ENCODE measurements at regions not wholly inside any gene's neighbourhood (a gene's known extent, or its start where the extent isn't known, plus 50 kb on each side); places are given as distances from the start of the nearest gene placed in this dataset.
"Not testable (repeated sequence)": the region's sequence is repeated elsewhere in the genome, so short reads cannot be mapped to it uniquely, and the experiment has no call there.

- TF ChIP-seq EZH2phosphoT487 (IDR thresholded peaks at IDR 0.05; ENCODE audit: low read depth) = no peak
- no peak for TF ChIP-seq CTCF (IDR thresholded peaks at IDR 0.05; ENCODE audit: low read depth, low read length)
- Histone ChIP-seq H3K79me2 (ENCODE audit: low read length) (no peaks in the 10 kb centered on the region), H3K36me3 (replicated peaks; ENCODE audit: low read depth, low read length) (no peaks in the 10 kb centered on the region), H4K20me1 (ENCODE audit: insufficient read depth, low read length) (no peaks in the 10 kb centered on the region), H3K9ac (ENCODE audit: low read length) (no peak overlapping the region), H3K27ac (ENCODE audit: low read length) (no peak overlapping the region), H3K9me3 (ENCODE audit: insufficient read depth, low read length) (no peaks in the 10 kb centered on the region), H2AFZ (ENCODE audit: low read depth, low read length) (no peak overlapping the region), H3K4me1 (ENCODE audit: low read length) (peaks cover 42% of the 10 kb centered on the region), H3K4me3 (ENCODE audit: low read length) (no peak overlapping the region), H3K4me2 (ENCODE audit: low read length) (no peak overlapping the region), H3K27me3 (ENCODE audit: low read depth, low read length) (peaks cover 11% of the 10 kb centered on the region; the same call in 1 of the 2 replicates)
These were observed 91.0 kb downstream of the TEX35 start for GRCh38 chr1:178603926-178604325.

GRCh38 chr1:178606839-178607238 is 93.9 kb downstream of the TEX35 start:
- no peak overlapping the region for H3K9ac ChIP-seq (ENCODE audit: low read length)

GRCh38 chr1:178607718-178608408 is 95.0 kb downstream of the TEX35 start:
- Histone ChIP-seq H3K9ac (ENCODE audit: low read length) (peak overlapping the region; percentile 21; the same call in 1 of the 2 replicates), H3K9me3 (ENCODE audit: insufficient read depth, low read length) (no peaks in the 10 kb centered on the region), H3K4me1 (ENCODE audit: low read length) (peaks cover 39% of the 10 kb centered on the region), H3K36me3 (replicated peaks; ENCODE audit: low read depth, low read length) (no peaks in the 10 kb centered on the region), H3K4me2 (ENCODE audit: low read length) (peak overlapping the region; percentile 72), H3K27me3 (ENCODE audit: low read depth, low read length) (peaks cover 5% of the 10 kb centered on the region; the same call in 1 of the 2 replicates), H2AFZ (ENCODE audit: low read depth, low read length) (no peak overlapping the region), H3K4me3 (ENCODE audit: low read length) (peak overlapping the region; percentile 59), H3K27ac (ENCODE audit: low read length) (peak overlapping the region; percentile 70), H4K20me1 (ENCODE audit: insufficient read depth, low read length) (no peaks in the 10 kb centered on the region), H3K79me2 (ENCODE audit: low read length) (no peaks in the 10 kb centered on the region)
- peak; percentile 57; the same call in 1 of the 2 replicates for TF ChIP-seq EZH2phosphoT487 (IDR thresholded peaks at IDR 0.05; ENCODE audit: low read depth)
- no peak for TF ChIP-seq CTCF (IDR thresholded peaks at IDR 0.05; ENCODE audit: low read depth, low read length)

More at GRCh38 chr1:178606839-178607238, 93.9 kb downstream of the TEX35 start:
- Histone ChIP-seq H3K4me1 (ENCODE audit: low read length) (peaks cover 39% of the 10 kb centered on the region), H3K27me3 (ENCODE audit: low read depth, low read length) (peaks cover 5% of the 10 kb centered on the region; the same call in 1 of the 2 replicates), H3K4me2 (ENCODE audit: low read length) (peak overlapping the region; percentile 72), H3K9me3 (ENCODE audit: insufficient read depth, low read length) (no peaks in the 10 kb centered on the region), H3K27ac (ENCODE audit: low read length) (peak overlapping the region; percentile 70), H4K20me1 (ENCODE audit: insufficient read depth, low read length) (no peaks in the 10 kb centered on the region), H3K79me2 (ENCODE audit: low read length) (no peaks in the 10 kb centered on the region), H2AFZ (ENCODE audit: low read depth, low read length) (no peak overlapping the region), H3K36me3 (replicated peaks; ENCODE audit: low read depth, low read length) (no peaks in the 10 kb centered on the region), H3K4me3 (ENCODE audit: low read length) (no peak overlapping the region)
- TF ChIP-seq CTCF (IDR thresholded peaks at IDR 0.05; ENCODE audit: low read depth, low read length) (no peak), EZH2phosphoT487 (IDR thresholded peaks at IDR 0.05; ENCODE audit: low read depth) (no peak)

- H3K4me1 ChIP-seq (ENCODE audit: low read length) = peaks cover 39% of the 10 kb centered on the region
- no peaks in the 10 kb centered on the region for H3K27me3 ChIP-seq (ENCODE audit: low read depth, low read length)
- H4K20me1 ChIP-seq (ENCODE audit: insufficient read depth, low read length) = no peaks in the 10 kb centered on the region
- peak overlapping the region; percentile 59 for H3K4me3 ChIP-seq (ENCODE audit: low read length)
- TF ChIP-seq EZH2phosphoT487 (IDR thresholded peaks at IDR 0.05; ENCODE audit: low read depth) (no peak), CTCF (IDR thresholded peaks at IDR 0.05; ENCODE audit: low read depth, low read length) (no peak)
- H3K36me3 ChIP-seq (replicated peaks; ENCODE audit: low read depth, low read length) = no peaks in the 10 kb centered on the region
- peak overlapping the region; percentile 70 for H3K27ac ChIP-seq (ENCODE audit: low read length)
- no peaks in the 10 kb centered on the region for H3K79me2 ChIP-seq (ENCODE audit: low read length)
- peak overlapping the region; percentile 72 for H3K4me2 ChIP-seq (ENCODE audit: low read length)
- no peaks in the 10 kb centered on the region for H3K9me3 ChIP-seq (ENCODE audit: insufficient read depth, low read length)
- H3K9ac ChIP-seq (ENCODE audit: low read length) = peak overlapping the region; percentile 33
- H2AFZ ChIP-seq (ENCODE audit: low read depth, low read length) = no peak overlapping the region
These were observed 96.1 kb downstream of the TEX35 start for GRCh38 chr1:178609015-178609414.

- H3K27ac ChIP-seq (ENCODE audit: low read length); H3K27me3 ChIP-seq (ENCODE audit: low read depth, low read length); H3K36me3 ChIP-seq (replicated peaks; ENCODE audit: low read depth, low read length); H3K4me3 ChIP-seq (ENCODE audit: low read length); H3K79me2 ChIP-seq (ENCODE audit: low read length); H2AFZ ChIP-seq (ENCODE audit: low read depth, low read length); H3K9ac ChIP-seq (ENCODE audit: low read length); H3K4me2 ChIP-seq (ENCODE audit: low read length); H3K9me3 ChIP-seq (ENCODE audit: insufficient read depth, low read length); H4K20me1 ChIP-seq (ENCODE audit: insufficient read depth, low read length): not testable (repeated sequence)
- peaks cover 36% of the 10 kb centered on the region for H3K4me1 ChIP-seq (ENCODE audit: low read length)
These were observed 97.9 kb downstream of the TEX35 start for GRCh38 chr1:178610690-178611410.
